Nephron progenitor cell (in vitro differentiated cells): ENCODE measurements at regions not wholly inside any gene's neighbourhood (a gene's known extent, or its start where the extent isn't known, plus 50 kb on each side); places are given as distances from the start of the nearest gene placed in this dataset.

Experiments used
- DNase-seq: peaks from one replicate; pipeline ENCODE4 v3.0.0; 2021
- H3K27ac Mint-ChIP-seq: 2 replicates; pipeline ENCODE4 v1.8.0; 2021; ENCODE audit warnings: mild to moderate bottlenecking, moderate library complexity, mixed read lengths
- H3K27me3 Mint-ChIP-seq: 2 replicates; pipeline ENCODE4 v1.8.0; 2021; ENCODE audit warnings: mild to moderate bottlenecking, low read depth, mixed read lengths; ENCODE audit not compliant: poor library complexity
- H3K36me3 Mint-ChIP-seq: 2 replicates; pipeline ENCODE4 v1.8.0; 2021; ENCODE audit warnings: low read depth, mixed read lengths
- H3K4me1 Mint-ChIP-seq: 2 replicates; pipeline ENCODE4 v1.8.0; 2021; ENCODE audit warnings: mixed read lengths
- H3K4me3 Mint-ChIP-seq: 2 replicates; pipeline ENCODE4 v1.8.0; 2021; ENCODE audit warnings: mild to moderate bottlenecking, moderate library complexity, mixed read lengths
- H3K9me3 Mint-ChIP-seq: 2 replicates; pipeline ENCODE4 v1.8.0; 2021; ENCODE audit warnings: mild to moderate bottlenecking, moderate library complexity, mixed read lengths
- TF ChIP-seq, protein P1 (sequence below): fragments of 200-600 bp; sonication (generic); IDR thresholded peaks from 2 replicates; pipeline ENCODE4 v1.5.0; 2021; ENCODE audit warnings: antibody characterized with exemption

DNA sequence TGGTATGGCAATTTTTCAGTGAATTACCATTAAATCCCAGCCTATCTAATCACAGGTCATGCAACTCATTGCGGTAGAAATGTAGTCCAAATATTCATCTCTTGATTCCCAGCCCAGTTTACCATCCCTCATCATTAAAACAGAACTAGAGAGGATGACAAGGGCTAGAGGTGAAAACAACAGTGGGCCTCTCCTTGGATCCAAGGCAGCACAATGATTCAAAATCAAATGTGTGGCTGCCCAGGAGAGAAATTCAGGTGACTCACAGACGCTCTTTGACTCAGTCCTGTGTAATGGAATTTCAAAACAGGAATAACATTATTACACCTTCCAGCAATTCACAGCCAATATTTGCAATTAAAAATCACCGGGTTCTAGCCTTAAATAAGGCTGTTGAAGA is 246.5 kb downstream of the TBL1XR1 start:
- Mint-ChIP-seq H3K9me3 (no peaks in the 10 kb centered on the region), H3K27me3 (no peaks in the 10 kb centered on the region), H3K4me1 (peaks cover 68% of the 10 kb centered on the region), H3K36me3 (no peaks in the 10 kb centered on the region), H3K27ac (no peak overlapping the region), H3K4me3 (no peak overlapping the region)
- no peak for DNase-seq
- TF ChIP-seq, protein P1, sequence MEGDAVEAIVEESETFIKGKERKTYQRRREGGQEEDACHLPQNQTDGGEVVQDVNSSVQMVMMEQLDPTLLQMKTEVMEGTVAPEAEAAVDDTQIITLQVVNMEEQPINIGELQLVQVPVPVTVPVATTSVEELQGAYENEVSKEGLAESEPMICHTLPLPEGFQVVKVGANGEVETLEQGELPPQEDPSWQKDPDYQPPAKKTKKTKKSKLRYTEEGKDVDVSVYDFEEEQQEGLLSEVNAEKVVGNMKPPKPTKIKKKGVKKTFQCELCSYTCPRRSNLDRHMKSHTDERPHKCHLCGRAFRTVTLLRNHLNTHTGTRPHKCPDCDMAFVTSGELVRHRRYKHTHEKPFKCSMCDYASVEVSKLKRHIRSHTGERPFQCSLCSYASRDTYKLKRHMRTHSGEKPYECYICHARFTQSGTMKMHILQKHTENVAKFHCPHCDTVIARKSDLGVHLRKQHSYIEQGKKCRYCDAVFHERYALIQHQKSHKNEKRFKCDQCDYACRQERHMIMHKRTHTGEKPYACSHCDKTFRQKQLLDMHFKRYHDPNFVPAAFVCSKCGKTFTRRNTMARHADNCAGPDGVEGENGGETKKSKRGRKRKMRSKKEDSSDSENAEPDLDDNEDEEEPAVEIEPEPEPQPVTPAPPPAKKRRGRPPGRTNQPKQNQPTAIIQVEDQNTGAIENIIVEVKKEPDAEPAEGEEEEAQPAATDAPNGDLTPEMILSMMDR: no peak

DNA sequence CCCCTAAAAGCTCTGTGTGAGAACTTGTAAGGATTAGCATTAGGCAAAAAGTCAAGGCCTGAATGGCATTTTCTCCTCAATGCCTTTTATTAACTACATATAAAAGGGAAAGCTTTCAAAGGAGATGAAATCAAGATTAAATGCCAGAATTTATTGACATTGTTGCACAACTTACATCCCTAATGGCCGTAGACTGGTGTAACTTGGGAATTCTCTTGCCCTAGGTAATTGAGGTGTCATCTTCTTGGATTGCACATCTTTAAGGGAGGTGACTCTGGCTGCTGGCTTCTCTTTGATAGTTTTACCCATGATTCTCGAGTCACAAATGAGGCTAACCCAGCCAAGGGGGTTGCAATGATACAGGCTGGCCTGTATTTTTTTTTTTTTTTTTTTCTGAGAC is 249.1 kb downstream of the TBL1XR1 start:
- H3K27me3 Mint-ChIP-seq: no peaks in the 10 kb centered on the region
- H3K4me1 Mint-ChIP-seq: peaks cover 50% of the 10 kb centered on the region
- no peak overlapping the region for H3K4me3 Mint-ChIP-seq
- H3K27ac Mint-ChIP-seq: no peak overlapping the region
- H3K36me3 Mint-ChIP-seq: no peaks in the 10 kb centered on the region
- no peak for DNase-seq
- TF ChIP-seq, protein P1: no peak
- H3K9me3 Mint-ChIP-seq: peaks cover 6% of the 10 kb centered on the region

DNA sequence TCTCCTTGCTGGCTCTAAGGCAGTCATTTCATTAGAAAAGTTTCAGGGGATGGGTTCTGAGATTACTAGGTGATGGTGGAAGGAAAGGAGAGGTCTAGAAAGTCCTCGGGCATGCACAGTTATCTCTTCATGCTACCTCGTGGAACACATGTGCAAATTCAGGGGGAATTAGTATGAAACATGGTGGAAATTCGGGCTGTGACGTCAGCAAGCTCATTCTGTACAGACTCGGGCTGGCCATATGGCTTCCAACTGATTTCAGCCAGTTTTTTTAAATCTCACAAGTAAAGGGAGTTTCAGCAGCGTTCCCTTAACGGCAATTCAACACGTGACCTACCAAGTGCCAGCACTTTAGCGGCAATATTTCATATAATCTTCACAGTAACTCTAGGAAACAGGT is 251.1 kb downstream of the TBL1XR1 start:
- TF ChIP-seq, protein P1: no peak
- peaks cover 6% of the 10 kb centered on the region for H3K9me3 Mint-ChIP-seq
- no peaks in the 10 kb centered on the region for H3K27me3 Mint-ChIP-seq
- H3K4me3 Mint-ChIP-seq: no peak overlapping the region
- no peaks in the 10 kb centered on the region for H3K36me3 Mint-ChIP-seq
- DNase-seq: no peak
- peaks cover 38% of the 10 kb centered on the region for H3K4me1 Mint-ChIP-seq
- no peak overlapping the region for H3K27ac Mint-ChIP-seq

DNA sequence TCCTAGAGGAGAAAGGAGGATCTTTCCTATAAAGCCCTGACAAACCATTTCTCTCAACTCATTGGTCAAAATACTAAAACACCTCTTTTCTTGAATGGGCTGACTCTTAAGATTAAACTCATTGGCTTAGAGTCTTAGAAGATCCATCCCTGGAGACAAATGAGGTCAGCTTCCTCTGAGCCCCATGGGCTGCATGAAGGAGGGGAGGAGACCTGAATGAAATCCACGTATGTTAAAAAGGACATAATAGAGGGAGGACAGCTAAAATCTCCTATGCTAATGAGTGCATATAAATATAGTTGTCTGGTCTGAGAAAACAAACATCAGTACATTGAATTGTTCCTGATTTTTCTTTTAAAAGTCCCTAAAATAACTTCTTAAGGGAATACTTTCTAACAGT is 255.0 kb downstream of the TBL1XR1 start:
- no peak overlapping the region for H3K4me3 Mint-ChIP-seq
- H3K4me1 Mint-ChIP-seq: peaks cover 25% of the 10 kb centered on the region
- peak overlapping the region; percentile 73 for H3K27ac Mint-ChIP-seq
- no peak for DNase-seq
- H3K36me3 Mint-ChIP-seq: no peaks in the 10 kb centered on the region
- no peaks in the 10 kb centered on the region for H3K27me3 Mint-ChIP-seq
- TF ChIP-seq, protein P1: no peak
- peaks cover 6% of the 10 kb centered on the region for H3K9me3 Mint-ChIP-seq

DNA sequence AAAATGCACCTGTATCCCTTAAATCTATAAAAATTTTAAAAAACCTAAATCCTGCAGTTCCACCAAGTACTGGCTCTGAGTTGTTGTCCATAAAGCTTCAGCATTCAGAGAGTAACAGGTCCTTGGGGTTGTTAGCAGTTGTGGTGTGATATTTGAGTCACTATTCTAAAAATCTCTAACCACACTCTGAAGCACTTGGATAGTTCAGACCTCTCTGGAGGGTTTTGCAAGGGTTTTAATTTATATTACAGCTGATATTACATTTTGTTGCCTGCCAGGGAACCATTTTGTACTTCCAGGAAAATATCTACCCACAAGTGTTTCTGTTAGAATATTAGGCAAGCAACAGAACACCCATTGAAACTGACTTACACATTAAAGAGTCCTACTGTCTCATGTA is 255.6 kb downstream of the TBL1XR1 start:
- Mint-ChIP-seq H3K4me1 (peaks cover 24% of the 10 kb centered on the region), H3K4me3 (no peak overlapping the region), H3K27me3 (no peaks in the 10 kb centered on the region), H3K9me3 (peaks cover 6% of the 10 kb centered on the region), H3K27ac (no peak overlapping the region), H3K36me3 (no peaks in the 10 kb centered on the region)
- TF ChIP-seq, protein P1: no peak
- no peak for DNase-seq

DNA sequence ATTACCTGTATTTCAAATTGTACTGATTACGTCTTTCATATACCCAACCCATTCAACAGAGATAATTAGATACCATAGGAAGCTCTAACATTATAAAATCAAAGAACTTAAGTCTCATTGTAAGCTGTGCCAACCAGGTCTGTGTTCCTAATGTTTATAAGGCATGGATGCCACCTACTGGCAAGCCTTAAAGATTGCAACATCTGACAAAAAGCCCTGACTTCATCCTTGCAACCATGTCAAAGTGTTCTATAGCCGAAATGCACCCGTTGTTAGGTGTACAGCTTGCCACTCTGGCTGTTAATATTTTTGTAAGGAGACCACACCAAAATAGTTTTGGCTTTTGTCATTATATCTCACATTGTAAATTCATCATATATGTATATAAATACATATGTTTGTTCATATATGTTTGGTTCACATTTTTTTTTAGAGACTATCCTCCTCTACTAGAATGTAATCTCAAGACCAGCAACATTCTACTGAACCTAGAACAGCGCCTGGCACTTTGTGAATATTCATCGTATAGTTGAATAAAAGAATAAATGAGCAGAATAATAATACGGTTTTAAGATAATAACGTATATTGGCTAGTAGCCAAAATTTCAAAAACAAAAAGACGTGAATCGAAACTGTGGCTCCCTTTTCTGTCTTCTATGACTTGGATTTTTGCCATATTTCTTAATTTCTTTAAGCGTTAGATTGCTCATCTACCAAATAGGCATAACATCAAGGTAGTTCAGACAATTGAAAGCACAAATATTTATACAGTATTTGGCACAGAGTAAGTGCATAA is 258.1 kb downstream of the TBL1XR1 start:
- peak; percentile 33 for DNase-seq
- TF ChIP-seq, protein P1: peak; percentile 89
- no peak overlapping the region for H3K4me3 Mint-ChIP-seq
- no peak overlapping the region for H3K27ac Mint-ChIP-seq
- H3K36me3 Mint-ChIP-seq: peaks cover 6% of the 10 kb centered on the region
- H3K9me3 Mint-ChIP-seq: peaks cover 9% of the 10 kb centered on the region
- peaks cover 6% of the 10 kb centered on the region for H3K27me3 Mint-ChIP-seq
- H3K4me1 Mint-ChIP-seq: peaks cover 36% of the 10 kb centered on the region
